ENCODE measurements at regions not wholly inside any gene's neighbourhood (a gene's known extent, or its start where the extent isn't known, plus 50 kb on each side); places are given as distances from the start of the nearest gene placed in this dataset.

DNA sequence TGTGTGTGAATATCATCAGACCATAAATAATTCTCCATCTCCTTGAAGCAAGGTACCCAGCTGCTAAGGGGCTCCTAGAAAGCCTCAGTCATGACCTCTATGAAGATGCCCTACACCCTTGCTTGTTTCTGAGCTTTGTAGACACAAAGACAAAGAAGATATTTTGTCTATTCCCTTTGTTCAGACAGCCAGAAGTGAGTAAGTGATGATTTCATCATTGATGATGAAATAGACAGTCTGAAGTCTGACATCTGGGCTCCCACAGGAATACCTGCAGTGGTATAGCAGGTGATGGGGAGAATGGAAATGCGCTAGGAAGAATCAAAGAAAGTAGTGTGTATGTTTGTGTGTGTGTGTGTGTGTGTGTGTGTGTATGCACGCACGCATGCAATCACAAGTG, 82.2 kb upstream of the DPT start (continued):
- TF ChIP-seq ETV6 (CRISPR knock-in tag; conservative IDR thresholded peaks at IDR 0.05) (no peak), ATAD3A (CRISPR knock-in tag; IDR thresholded peaks at IDR 0.05) (no peak), ZNF776 (CRISPR knock-in tag; IDR thresholded peaks at IDR 0.05) (no peak), RARA (CRISPR knock-in tag; IDR thresholded peaks at IDR 0.05) (peak; percentile 52; the same call in 1 of the 2 replicates), SOX5 (CRISPR knock-in tag; IDR thresholded peaks at IDR 0.05; ENCODE audit: borderline replicate concordance) (peak; percentile 82; the same call in 1 of the 2 replicates), PCBP1 (IDR thresholded peaks at IDR 0.05; ENCODE audit: borderline replicate concordance, low read depth, low read length) (no peak), ZFP41 (CRISPR knock-in tag; IDR thresholded peaks at IDR 0.05; ENCODE audit: borderline replicate concordance) (no peak), ZZZ3 (CRISPR knock-in tag; IDR thresholded peaks at IDR 0.05; ENCODE audit: borderline replicate concordance) (no peak)
- TF ChIP-seq, protein P1, sequence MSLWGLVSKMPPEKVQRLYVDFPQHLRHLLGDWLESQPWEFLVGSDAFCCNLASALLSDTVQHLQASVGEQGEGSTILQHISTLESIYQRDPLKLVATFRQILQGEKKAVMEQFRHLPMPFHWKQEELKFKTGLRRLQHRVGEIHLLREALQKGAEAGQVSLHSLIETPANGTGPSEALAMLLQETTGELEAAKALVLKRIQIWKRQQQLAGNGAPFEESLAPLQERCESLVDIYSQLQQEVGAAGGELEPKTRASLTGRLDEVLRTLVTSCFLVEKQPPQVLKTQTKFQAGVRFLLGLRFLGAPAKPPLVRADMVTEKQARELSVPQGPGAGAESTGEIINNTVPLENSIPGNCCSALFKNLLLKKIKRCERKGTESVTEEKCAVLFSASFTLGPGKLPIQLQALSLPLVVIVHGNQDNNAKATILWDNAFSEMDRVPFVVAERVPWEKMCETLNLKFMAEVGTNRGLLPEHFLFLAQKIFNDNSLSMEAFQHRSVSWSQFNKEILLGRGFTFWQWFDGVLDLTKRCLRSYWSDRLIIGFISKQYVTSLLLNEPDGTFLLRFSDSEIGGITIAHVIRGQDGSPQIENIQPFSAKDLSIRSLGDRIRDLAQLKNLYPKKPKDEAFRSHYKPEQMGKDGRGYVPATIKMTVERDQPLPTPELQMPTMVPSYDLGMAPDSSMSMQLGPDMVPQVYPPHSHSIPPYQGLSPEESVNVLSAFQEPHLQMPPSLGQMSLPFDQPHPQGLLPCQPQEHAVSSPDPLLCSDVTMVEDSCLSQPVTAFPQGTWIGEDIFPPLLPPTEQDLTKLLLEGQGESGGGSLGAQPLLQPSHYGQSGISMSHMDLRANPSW (CRISPR knock-in tag; IDR thresholded peaks at IDR 0.05; ENCODE audit: borderline replicate concordance) = no peak

DNA sequence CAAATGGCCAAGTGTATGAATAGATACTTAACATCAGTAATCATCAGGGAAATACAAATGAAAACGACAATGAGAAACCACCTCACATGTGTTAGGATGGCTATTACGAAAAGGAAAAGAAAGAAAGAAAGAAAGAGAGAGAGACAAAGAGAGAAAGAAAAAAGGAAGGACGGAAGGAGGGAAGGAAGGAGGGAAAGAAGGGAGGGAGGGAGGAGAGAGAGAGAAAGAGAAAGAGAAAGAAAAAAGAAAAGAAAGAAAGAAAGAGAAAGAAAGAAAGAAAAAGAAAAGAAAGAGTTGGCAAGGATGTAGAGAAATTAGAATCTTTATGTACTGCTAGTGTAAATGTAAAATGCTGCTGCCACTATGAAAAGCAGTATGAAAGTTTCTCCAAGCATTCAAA, 90.7 kb upstream of the DPT start:
- intact Hi-C loops (cut with micrococcal nuclease; ENCODE audit: unreplicated experiment) (no loop called here), in situ Hi-C loops (cut with HindIII; ENCODE audit: extremely low pct_ligation_motif_present, low pct_unique_long_range_greater_than_20kb) (no loop called here)
- H3K4me1 ChIP-seq (ENCODE audit: insufficient read depth, low read length) = peaks cover 6% of the 10 kb centered on the region; the same call in 1 of the 2 replicates
- no peak for ATAC-seq
- no peak overlapping the region for H2AFZ ChIP-seq (ENCODE audit: low read length)
- H3K79me2 ChIP-seq (ENCODE audit: insufficient read depth, low read length) = no peaks in the 10 kb centered on the region
- BruUV-seq (replicated peaks) = no TSS peak
- no peak overlapping the region for H3K9ac ChIP-seq (ENCODE audit: insufficient read depth, low read depth, low read length)
- FAIRE-seq = no peak
- CTCF ChIA-PET (ENCODE audit: low intra/inter-chr PET ratio, low total read pairs) = no interaction called here
- H3K4me3 ChIP-seq (replicated peaks in 1 of 3; ENCODE audit: insufficient read depth in 1 of 3, low read depth in 2 of 3, low read length in 3 of 3) = no peak overlapping the region
- H3K27me3 ChIP-seq (ENCODE audit: control insufficient read depth in 1 of 2, insufficient read depth in 2 of 2, low read length in 2 of 2) = no peaks in the 10 kb centered on the region
- H4K20me1 ChIP-seq (ENCODE audit: insufficient read depth, low read length) = no peaks in the 10 kb centered on the region
- H3K9me3 ChIP-seq (ENCODE audit: low read length) = no peaks in the 10 kb centered on the region
- H3K27ac ChIP-seq (ENCODE audit: extremely low read length, insufficient read depth, low read length) = no peak overlapping the region
- whole genome bisulfite sequencing (ENCODE audit: low lambda C conversion rate) = 73% methylated on average over 3 of the region's 3 CpGs
- POLR2A ChIA-PET = no interaction called here
- no peaks in the 10 kb centered on the region for H3K36me3 ChIP-seq (replicated peaks in 1 of 2; ENCODE audit: control insufficient read depth in 1 of 2, insufficient read depth in 2 of 2, low read length in 2 of 2)
- no peak for DNase-seq (ENCODE audit: low spot score)
- no peak overlapping the region for H3K4me2 ChIP-seq (ENCODE audit: low read depth, low read length)
- TF ChIP-seq, protein P2, sequence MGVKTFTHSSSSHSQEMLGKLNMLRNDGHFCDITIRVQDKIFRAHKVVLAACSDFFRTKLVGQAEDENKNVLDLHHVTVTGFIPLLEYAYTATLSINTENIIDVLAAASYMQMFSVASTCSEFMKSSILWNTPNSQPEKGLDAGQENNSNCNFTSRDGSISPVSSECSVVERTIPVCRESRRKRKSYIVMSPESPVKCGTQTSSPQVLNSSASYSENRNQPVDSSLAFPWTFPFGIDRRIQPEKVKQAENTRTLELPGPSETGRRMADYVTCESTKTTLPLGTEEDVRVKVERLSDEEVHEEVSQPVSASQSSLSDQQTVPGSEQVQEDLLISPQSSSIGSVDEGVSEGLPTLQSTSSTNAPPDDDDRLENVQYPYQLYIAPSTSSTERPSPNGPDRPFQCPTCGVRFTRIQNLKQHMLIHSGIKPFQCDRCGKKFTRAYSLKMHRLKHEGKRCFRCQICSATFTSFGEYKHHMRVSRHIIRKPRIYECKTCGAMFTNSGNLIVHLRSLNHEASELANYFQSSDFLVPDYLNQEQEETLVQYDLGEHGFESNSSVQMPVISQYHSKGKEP (CRISPR knock-in tag; IDR thresholded peaks at IDR 0.05) = no peak
- TF ChIP-seq, protein P3, sequence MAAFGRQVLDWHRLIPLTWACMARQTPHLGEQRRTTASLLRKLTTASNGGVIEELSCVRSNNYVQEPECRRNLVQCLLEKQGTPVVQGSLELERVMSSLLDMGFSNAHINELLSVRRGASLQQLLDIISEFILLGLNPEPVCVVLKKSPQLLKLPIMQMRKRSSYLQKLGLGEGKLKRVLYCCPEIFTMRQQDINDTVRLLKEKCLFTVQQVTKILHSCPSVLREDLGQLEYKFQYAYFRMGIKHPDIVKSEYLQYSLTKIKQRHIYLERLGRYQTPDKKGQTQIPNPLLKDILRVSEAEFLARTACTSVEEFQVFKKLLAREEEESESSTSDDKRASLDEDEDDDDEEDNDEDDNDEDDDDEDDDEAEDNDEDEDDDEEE (CRISPR knock-in tag; IDR thresholded peaks at IDR 0.05) = no peak
- TF ChIP-seq ZIK1 (CRISPR knock-in tag; IDR thresholded peaks at IDR 0.05; ENCODE audit: borderline replicate concordance, low read depth) (no peak), ZSCAN12 (CRISPR knock-in tag; IDR thresholded peaks at IDR 0.05) (no peak), KMT2B (CRISPR knock-in tag; IDR thresholded peaks at IDR 0.05) (no peak), ZSCAN31 (CRISPR knock-in tag; IDR thresholded peaks at IDR 0.05; ENCODE audit: low read depth) (no peak), ERF (CRISPR knock-in tag; IDR thresholded peaks at IDR 0.05) (no peak), ZNF432 (CRISPR knock-in tag; IDR thresholded peaks at IDR 0.05; ENCODE audit: borderline replicate concordance) (no peak)
- TF ChIP-seq, protein P4, sequence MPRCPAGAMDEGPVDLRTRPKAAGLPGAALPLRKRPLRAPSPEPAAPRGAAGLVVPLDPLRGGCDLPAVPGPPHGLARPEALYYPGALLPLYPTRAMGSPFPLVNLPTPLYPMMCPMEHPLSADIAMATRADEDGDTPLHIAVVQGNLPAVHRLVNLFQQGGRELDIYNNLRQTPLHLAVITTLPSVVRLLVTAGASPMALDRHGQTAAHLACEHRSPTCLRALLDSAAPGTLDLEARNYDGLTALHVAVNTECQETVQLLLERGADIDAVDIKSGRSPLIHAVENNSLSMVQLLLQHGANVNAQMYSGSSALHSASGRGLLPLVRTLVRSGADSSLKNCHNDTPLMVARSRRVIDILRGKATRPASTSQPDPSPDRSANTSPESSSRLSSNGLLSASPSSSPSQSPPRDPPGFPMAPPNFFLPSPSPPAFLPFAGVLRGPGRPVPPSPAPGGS (CRISPR knock-in tag; IDR thresholded peaks at IDR 0.05) = no peak
